ENCODE measurements at regions not wholly inside any gene's neighbourhood (a gene's known extent, or its start where the extent isn't known, plus 50 kb on each side); places are given as distances from the start of the nearest gene placed in this dataset.
"Not testable (repeated sequence)": the region's sequence is repeated elsewhere in the genome, so short reads cannot be mapped to it uniquely, and the experiment has no call there.

GRCh38 chr9:107577140-107577776 lies 87.7 kb upstream of the KLF4 start:
- H3K4me3 ChIP-seq: no peak overlapping the region
- WGBS, 4 donors: 67 to 80% (median 76%) methylated on average over 5 of the region's 5 CpGs
- TF ChIP-seq, protein P1, sequence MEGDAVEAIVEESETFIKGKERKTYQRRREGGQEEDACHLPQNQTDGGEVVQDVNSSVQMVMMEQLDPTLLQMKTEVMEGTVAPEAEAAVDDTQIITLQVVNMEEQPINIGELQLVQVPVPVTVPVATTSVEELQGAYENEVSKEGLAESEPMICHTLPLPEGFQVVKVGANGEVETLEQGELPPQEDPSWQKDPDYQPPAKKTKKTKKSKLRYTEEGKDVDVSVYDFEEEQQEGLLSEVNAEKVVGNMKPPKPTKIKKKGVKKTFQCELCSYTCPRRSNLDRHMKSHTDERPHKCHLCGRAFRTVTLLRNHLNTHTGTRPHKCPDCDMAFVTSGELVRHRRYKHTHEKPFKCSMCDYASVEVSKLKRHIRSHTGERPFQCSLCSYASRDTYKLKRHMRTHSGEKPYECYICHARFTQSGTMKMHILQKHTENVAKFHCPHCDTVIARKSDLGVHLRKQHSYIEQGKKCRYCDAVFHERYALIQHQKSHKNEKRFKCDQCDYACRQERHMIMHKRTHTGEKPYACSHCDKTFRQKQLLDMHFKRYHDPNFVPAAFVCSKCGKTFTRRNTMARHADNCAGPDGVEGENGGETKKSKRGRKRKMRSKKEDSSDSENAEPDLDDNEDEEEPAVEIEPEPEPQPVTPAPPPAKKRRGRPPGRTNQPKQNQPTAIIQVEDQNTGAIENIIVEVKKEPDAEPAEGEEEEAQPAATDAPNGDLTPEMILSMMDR (IDR thresholded peaks at IDR 0.05): no peak
- no peak for TF ChIP-seq POLR2A (IDR thresholded peaks at IDR 0.05)
- H3K27ac ChIP-seq: no peak overlapping the region
- H3K9me3 ChIP-seq (replicated peaks in 1 of 3): no peaks in the 10 kb centered on the region
- intact Hi-C loops (cut with DNase I): no loop called here
- H3K4me1 ChIP-seq (replicated peaks in 1 of 2): no peaks in the 10 kb centered on the region
- H3K36me3 ChIP-seq (replicated peaks in 1 of 2): no peaks in the 10 kb centered on the region
- no peak for DNase-seq
- no peaks in the 10 kb centered on the region for H3K27me3 ChIP-seq

DNA sequence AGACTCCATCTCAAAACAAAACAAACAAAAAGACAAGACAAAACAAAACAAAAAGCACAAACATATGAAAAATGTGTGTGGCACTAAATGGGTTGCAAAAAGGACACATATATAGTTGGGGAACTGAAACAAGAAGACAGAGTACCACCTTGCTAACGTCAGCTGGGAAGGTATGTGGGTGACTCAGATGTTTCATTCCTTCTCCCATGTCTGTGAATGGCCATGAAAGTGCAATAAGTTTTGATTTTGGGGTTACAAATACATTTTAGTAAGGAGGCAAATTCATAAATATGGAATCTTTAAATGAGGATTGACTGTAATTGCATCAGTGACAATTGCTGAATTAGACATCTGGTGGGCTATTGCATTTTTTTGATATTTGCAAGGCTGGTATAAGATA lies 81.6 kb upstream of the KLF4 start:
- Histone ChIP-seq H3K4me3 (no peak overlapping the region), H3K27me3 (no peaks in the 10 kb centered on the region), H3K27ac (no peak overlapping the region), H3K9me3 (replicated peaks in 1 of 3) (no peaks in the 10 kb centered on the region), H3K4me1 (replicated peaks in 1 of 2) (peaks cover 0 to 8% of the 10 kb centered on the region in 2 donors), H3K36me3 (replicated peaks in 1 of 2) (no peaks in the 10 kb centered on the region)
- intact Hi-C loops (cut with DNase I): no loop called here
- DNase-seq: no peak
- TF ChIP-seq, protein P1 (IDR thresholded peaks at IDR 0.05): no peak
- TF ChIP-seq POLR2A (IDR thresholded peaks at IDR 0.05): no peak
- 55 to 79% (median 75%) methylated on average over 1 of the region's 1 CpG for WGBS, 4 donors

DNA sequence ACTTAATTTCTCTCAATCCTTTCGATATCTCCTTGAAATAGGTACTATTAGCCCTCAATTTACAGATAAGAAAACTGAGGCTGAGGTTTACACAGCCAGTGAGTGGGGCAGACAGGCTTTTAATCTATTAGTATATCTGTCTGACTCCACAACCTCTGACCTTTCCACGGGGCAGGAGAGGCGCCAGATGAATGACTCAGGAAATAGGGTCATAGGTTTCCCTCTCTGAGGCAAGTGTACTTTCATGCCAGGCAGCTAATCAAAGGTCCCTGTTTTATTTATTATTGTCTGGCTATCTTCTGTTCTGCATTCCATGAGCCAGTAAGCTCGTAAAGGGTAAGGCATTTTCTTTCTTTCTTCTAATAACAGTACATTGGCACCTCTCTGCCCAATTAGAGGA lies 79.6 kb upstream of the KLF4 start:
- no peaks in the 10 kb centered on the region for H3K9me3 ChIP-seq (replicated peaks in 1 of 3)
- no peaks in the 10 kb centered on the region for H3K36me3 ChIP-seq (replicated peaks in 1 of 2)
- 25 to 35% (median 31%) methylated on average over 4 of the region's 4 CpGs for WGBS, 4 donors
- no peaks in the 10 kb centered on the region for H3K27me3 ChIP-seq
- TF ChIP-seq, protein P1 (IDR thresholded peaks at IDR 0.05): no peak
- no peak for TF ChIP-seq POLR2A (IDR thresholded peaks at IDR 0.05)
- peak overlapping the region in 1 of 5 donors; percentile 40 for H3K27ac ChIP-seq
- DNase-seq: peak; percentile 58 to 86 (median 74)
- intact Hi-C loops (cut with DNase I): no loop called here
- H3K4me3 ChIP-seq: no peak overlapping the region
- H3K4me1 ChIP-seq (replicated peaks in 1 of 2): peaks cover 0 to 8% of the 10 kb centered on the region in 2 donors

DNA sequence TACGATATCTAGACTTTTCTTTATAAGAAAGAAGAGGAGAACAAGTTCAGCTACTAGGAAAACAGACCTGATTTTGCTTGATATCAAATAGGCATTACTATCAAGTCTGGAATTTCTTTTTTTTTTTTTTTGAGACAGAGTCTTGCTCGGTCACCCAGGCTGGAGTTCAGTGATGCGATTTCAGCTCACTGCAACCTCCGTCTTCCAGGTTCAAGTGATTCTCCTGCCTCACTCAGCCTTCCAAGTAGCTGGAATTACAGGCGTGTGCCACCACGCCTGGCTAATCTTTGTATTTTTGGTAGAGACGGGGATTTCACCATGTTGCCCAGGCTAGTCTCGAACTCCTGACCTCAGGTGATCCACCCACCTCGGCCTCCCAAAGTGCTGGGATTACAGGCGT lies 78.8 kb upstream of the KLF4 start:
- 88 to 96% (median 95%) methylated on average over 10 of the region's 10 CpGs for WGBS, 4 donors
- H3K4me3 ChIP-seq; H3K27ac ChIP-seq; intact Hi-C loops (cut with DNase I); H3K27me3 ChIP-seq; H3K36me3 ChIP-seq (replicated peaks in 1 of 2); H3K4me1 ChIP-seq (replicated peaks in 1 of 2); DNase-seq; H3K9me3 ChIP-seq (replicated peaks in 1 of 3): not testable (repeated sequence)

- Histone ChIP-seq H3K4me3 (no peak overlapping the region), H3K4me1 (replicated peaks in 1 of 2) (peaks cover 0 to 8% of the 10 kb centered on the region in 2 donors), H3K27me3 (no peaks in the 10 kb centered on the region), H3K36me3 (replicated peaks in 1 of 2) (no peaks in the 10 kb centered on the region), H3K9me3 (replicated peaks in 1 of 3) (no peaks in the 10 kb centered on the region), H3K27ac (no peak overlapping the region)
- TF ChIP-seq, protein P1 (IDR thresholded peaks at IDR 0.05): no peak
- TF ChIP-seq POLR2A (IDR thresholded peaks at IDR 0.05): no peak
- DNase-seq: no peak
- 86 to 95% (median 90%) methylated on average over 4 of the region's 4 CpGs for WGBS, 4 donors
- intact Hi-C loops (cut with DNase I): no loop called here
Observed at GRCh38 chr9:107567462-107567861, 77.9 kb upstream of the KLF4 start.

Measured in adrenal gland (tissue), 9 donors.